Lower leg skin (tissue), 4 donors: ENCODE measurements at regions not wholly inside any gene's neighbourhood (a gene's known extent, or its start where the extent isn't known, plus 50 kb on each side); places are given as distances from the start of the nearest gene placed in this dataset.

Experiments used
- DNase-seq, 2 donors: peaks; one replicate each; pipeline ENCODE4 v3.0.0-alpha.2; 2019; ENCODE audit warnings: low spot score in 2 of 2
- H3K4me3 ChIP-seq: fragments of 200-600 bp; sonication (generic); 2 replicates; pipeline ENCODE4 v1.5.1; 2017; ENCODE audit warnings: mild to moderate bottlenecking, low read depth; ENCODE audit not compliant: poor library complexity, severe bottlenecking
- POLR2A ChIP-seq, 2 donors: fragments of 450-650 bp; IDR thresholded peaks; one replicate each; pipeline ENCODE4 v1.6.1; 2016 to 2017; ENCODE audit warnings: antibody characterized with exemption in 2 of 2, mild to moderate bottlenecking in 1 of 2, moderate library complexity in 1 of 2
- WGBS, 2 donors: methylation state at CpG; one replicate each; pipeline ENCODE4 v1.1.5; 2018; 5-methylcytosine and 5-hydroxymethylcytosine counted together
- intact Hi-C: fragments of 100-400 bp; cut with DNase I; formaldehyde crosslinking; loops from one replicate; pipeline ENCODE4 v1.15.0; 2023; ENCODE audit warnings: low total_unique reads
- TF ChIP-seq, protein P1 (sequence below), 3 donors: fragments of 450-650 bp; IDR thresholded peaks; one replicate each; pipeline ENCODE4 v1.5.1; 2016; ENCODE audit warnings: antibody characterized with exemption in 3 of 3, mild to moderate bottlenecking in 3 of 3, moderate library complexity in 2 of 3

GRCh38 chr3:95272781-95273180 is 1209.9 kb downstream of the NSUN3 start:
- H3K4me3 ChIP-seq, result no peak overlapping the region
- no peak for DNase-seq
- WGBS, 2 donors, result 72 to 73% methylated on average over 2 of the region's 2 CpGs
- no peak for TF ChIP-seq POLR2A (IDR thresholded peaks at IDR 0.05)
- TF ChIP-seq, protein P1, sequence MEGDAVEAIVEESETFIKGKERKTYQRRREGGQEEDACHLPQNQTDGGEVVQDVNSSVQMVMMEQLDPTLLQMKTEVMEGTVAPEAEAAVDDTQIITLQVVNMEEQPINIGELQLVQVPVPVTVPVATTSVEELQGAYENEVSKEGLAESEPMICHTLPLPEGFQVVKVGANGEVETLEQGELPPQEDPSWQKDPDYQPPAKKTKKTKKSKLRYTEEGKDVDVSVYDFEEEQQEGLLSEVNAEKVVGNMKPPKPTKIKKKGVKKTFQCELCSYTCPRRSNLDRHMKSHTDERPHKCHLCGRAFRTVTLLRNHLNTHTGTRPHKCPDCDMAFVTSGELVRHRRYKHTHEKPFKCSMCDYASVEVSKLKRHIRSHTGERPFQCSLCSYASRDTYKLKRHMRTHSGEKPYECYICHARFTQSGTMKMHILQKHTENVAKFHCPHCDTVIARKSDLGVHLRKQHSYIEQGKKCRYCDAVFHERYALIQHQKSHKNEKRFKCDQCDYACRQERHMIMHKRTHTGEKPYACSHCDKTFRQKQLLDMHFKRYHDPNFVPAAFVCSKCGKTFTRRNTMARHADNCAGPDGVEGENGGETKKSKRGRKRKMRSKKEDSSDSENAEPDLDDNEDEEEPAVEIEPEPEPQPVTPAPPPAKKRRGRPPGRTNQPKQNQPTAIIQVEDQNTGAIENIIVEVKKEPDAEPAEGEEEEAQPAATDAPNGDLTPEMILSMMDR (IDR thresholded peaks at IDR 0.05), result no peak
- intact Hi-C loops, result no loop called here

- TF ChIP-seq, protein P1 (IDR thresholded peaks at IDR 0.05), result no peak
- no peak for TF ChIP-seq POLR2A (IDR thresholded peaks at IDR 0.05)
- DNase-seq, result no peak
- H3K4me3 ChIP-seq, result no peak overlapping the region
- 21 to 36% methylated on average over 3 of the region's 3 CpGs for WGBS, 2 donors
- intact Hi-C loops, result no loop called here
Observed at GRCh38 chr3:95277613-95278012, 1214.8 kb downstream of the NSUN3 start.

- TF ChIP-seq POLR2A (IDR thresholded peaks at IDR 0.05), result no peak
- TF ChIP-seq, protein P1 (IDR thresholded peaks at IDR 0.05), result no peak
- intact Hi-C loops, result no loop called here
- 28% methylated on average over 3 of the region's 3 CpGs for WGBS, 2 donors
- H3K4me3 ChIP-seq, result no peak overlapping the region
- no peak for DNase-seq
Observed at GRCh38 chr3:95280711-95281352, 1218.0 kb downstream of the NSUN3 start.

GRCh38 chr3:95289295-95289694 is 1226.4 kb downstream of the NSUN3 start:
- intact Hi-C loops, result no loop called here

DNA sequence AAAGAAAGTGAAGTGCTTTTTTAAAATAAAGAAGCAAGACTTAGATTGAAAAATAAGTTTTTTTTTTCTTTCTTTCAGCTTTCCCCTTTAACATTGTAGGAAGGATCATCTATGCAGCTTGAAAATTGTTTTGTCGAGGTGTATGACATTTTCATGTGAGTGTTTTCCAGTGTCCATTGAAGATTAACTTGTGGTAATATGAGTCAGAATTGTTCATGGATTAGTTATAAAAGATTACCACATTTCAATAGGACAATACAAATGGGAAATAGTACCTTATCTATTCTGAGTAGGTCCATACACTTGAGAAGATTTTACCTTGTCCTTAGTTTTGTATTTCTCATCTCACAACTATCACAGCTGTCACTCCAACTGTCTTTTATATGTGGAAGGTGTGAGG is 1234.7 kb downstream of the NSUN3 start:
- intact Hi-C loops, result no loop called here
- no peak overlapping the region for H3K4me3 ChIP-seq
- no peak for TF ChIP-seq POLR2A (IDR thresholded peaks at IDR 0.05)
- TF ChIP-seq, protein P1 (IDR thresholded peaks at IDR 0.05), result no peak
- WGBS, 2 donors, result 88 to 92% methylated on average over 1 of the region's 1 CpG
- DNase-seq, result no peak

More at GRCh38 chr3:95289295-95289694, 1226.4 kb downstream of the NSUN3 start:
- no peak overlapping the region for H3K4me3 ChIP-seq
- TF ChIP-seq, protein P1 (IDR thresholded peaks at IDR 0.05), result no peak
- TF ChIP-seq POLR2A (IDR thresholded peaks at IDR 0.05), result no peak
- 68 to 85% methylated on average over 2 of the region's 2 CpGs for WGBS, 2 donors
- no peak for DNase-seq

DNA sequence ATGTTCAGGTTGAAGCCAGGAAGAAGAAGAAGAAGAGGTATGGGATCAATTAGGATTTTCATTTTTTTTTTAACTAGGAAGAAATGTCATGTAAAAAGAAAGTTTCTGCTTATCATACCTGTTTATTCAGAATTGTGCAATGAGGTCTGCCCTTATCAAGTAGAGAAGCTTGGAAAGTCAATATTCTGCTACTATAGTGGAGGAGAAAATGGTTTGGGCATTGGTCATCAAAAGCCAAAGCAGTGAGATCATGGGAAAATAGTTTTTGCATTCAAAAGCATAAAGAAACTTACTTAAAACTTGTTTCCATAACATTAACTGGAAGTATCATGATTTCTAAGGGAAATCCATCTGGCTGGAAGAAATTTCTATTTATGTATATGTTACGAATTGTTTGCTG is 1239.2 kb downstream of the NSUN3 start:
- WGBS, 2 donors, result 65 to 71% methylated on average over 1 of the region's 1 CpG
- intact Hi-C loops, result no loop called here
- H3K4me3 ChIP-seq, result no peak overlapping the region
- TF ChIP-seq, protein P1 (IDR thresholded peaks at IDR 0.05), result no peak
- no peak for TF ChIP-seq POLR2A (IDR thresholded peaks at IDR 0.05)
- DNase-seq, result no peak
